GM18907 (cell line): ENCODE measurements at regions not wholly inside any gene's neighbourhood (a gene's known extent, or its start where the extent isn't known, plus 50 kb on each side); places are given as distances from the start of the nearest gene placed in this dataset.
"Not testable (repeated sequence)": the region's sequence is repeated elsewhere in the genome, so short reads cannot be mapped to it uniquely, and the experiment has no call there.

Experiments
- ATAC-seq: cut with Tn5 transposase; IDR thresholded peaks from one replicate; pipeline ENCODE4 v1.9.1; 2021; ENCODE audit warnings: mild to moderate bottlenecking, moderate library complexity; ENCODE audit not compliant: unreplicated experiment

DNA sequence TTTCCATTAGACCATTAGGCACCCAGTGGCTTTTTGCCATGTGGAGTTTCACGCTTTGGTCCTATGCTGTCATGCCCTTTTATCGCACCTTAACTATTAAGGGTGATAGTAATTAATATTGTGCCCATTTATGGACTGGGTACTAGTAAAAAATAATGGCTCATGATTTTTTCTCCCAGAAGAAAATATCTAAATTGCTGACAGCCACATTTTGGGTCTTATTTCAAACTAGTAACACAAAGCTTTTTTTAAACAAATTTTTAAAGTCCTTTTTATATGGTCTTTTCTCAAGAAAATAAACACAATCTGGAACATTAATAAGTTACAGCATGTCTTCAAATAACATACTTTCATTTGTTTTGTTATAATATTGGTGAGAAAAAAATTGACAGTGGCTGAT, 179.7 kb downstream of the ANKRD7 start:
- ATAC-seq = no peak

DNA sequence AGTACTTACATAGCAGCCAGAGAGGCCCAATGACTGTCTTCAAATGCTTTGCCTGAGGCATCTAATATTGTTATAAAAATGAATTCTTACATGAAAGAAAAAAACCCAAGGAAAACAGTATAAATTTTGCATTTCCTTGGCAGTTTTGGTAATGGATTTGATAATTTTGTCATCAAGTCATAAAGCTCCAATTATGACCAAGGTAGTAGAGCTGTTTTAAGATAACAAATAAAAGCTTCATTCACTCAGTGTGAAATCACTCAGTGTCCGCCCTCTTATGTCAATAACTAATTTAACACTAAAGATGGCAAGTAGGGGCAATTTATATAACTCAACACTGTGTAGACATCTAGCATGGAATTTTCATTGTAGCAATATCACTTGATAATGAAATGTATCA, 193.9 kb downstream of the ANKRD7 start:
- ATAC-seq = no peak

- no peak for ATAC-seq
Measured at GRCh38 chr7:118420888-118421287, 196.4 kb downstream of the ANKRD7 start.

- no peak for ATAC-seq
Measured at GRCh38 chr7:118429141-118429540, 204.6 kb downstream of the ANKRD7 start.

- ATAC-seq = no peak
Measured at GRCh38 chr7:118436663-118437062, 212.2 kb downstream of the ANKRD7 start.

GRCh38 chr7:118449030-118449429, 224.5 kb downstream of the ANKRD7 start:
- not testable (repeated sequence) for ATAC-seq

GRCh38 chr7:118449797-118450567, 225.5 kb downstream of the ANKRD7 start:
- ATAC-seq = no peak

DNA sequence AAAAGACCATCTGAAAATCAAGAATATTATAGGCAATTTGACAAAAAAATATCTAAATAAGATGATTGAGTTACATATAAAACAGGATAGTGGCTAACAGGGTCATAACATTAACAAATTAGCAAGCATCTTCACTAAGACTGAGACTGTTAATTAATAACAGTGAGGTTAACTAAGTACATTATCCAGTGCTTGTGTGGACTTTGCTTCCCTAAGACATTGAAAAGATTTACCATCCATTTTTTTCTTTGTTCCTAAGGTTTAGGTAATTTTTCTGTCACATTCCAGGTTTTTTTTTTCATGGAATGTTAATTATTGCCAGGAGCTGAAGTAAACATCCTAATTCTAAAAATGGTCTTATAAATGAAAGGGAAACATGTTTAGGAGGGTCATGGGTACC, 227.6 kb downstream of the ANKRD7 start:
- peak; percentile 60 for ATAC-seq

DNA sequence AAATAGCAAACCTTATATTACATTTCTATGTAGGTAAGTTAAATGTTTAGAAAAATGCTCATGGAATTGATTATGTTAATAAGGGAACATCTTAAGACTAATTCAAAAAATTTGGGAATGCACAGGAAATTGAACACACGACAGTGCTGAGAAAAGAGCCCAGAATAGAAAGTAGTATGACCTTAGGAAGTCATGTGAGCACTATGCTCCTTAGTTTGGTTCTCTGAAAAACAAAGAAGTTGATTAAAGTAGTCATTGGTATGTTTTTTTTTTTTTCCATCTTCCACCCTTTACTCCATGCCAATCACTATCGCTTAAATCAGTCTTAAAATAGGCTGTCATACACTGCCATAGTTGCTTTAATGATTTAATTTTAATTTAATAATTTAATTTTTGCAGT, 242.9 kb downstream of the ANKRD7 start:
- no peak for ATAC-seq

- ATAC-seq = no peak
Measured at GRCh38 chr7:118472581-118472980, 248.1 kb downstream of the ANKRD7 start.

- ATAC-seq = no peak
Measured at GRCh38 chr7:118473271-118473670, 248.8 kb downstream of the ANKRD7 start.

DNA sequence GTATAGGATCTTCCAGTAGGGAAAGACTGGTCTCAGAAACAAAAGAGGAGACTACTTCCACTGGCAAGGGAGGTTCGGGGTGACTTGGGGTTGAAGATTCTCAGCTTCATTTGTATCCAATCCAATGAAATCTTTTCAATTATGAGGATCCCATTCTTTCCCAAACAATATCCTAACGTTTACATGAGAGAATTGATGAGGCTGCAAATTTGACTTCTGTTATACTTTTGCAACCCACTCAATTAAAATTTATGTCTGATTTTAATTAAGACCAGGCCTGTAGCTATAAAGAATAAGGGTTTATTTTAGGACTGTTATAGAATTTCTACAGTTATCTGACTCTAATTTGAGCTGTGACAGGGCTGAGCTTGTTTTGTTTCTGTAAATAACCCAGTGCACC, 251.5 kb downstream of the ANKRD7 start:
- no peak for ATAC-seq

- ATAC-seq = no peak
Measured at GRCh38 chr7:118477036-118477435, 252.5 kb downstream of the ANKRD7 start.

DNA sequence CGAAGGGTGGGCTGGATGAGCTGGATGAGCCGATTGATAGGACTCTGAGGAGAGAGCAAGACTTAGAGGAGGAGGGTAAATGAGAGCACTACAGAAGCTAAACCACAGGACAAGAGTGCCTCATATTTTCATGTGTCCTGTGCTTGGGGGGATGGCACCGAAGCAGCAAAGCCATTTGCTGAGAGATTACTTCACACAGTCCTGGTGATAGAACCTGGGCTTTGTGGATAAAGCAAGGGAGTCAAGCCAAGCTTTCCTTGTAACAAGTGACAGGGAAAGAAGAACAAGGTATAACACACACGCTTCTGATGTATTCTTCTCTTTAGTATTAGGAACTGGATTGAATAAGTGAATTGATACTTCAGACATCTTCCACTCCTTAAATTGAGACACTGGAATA, 253.7 kb downstream of the ANKRD7 start:
- ATAC-seq = no peak

- ATAC-seq = no peak
Measured at GRCh38 chr7:118478931-118479330, 254.4 kb downstream of the ANKRD7 start.

DNA sequence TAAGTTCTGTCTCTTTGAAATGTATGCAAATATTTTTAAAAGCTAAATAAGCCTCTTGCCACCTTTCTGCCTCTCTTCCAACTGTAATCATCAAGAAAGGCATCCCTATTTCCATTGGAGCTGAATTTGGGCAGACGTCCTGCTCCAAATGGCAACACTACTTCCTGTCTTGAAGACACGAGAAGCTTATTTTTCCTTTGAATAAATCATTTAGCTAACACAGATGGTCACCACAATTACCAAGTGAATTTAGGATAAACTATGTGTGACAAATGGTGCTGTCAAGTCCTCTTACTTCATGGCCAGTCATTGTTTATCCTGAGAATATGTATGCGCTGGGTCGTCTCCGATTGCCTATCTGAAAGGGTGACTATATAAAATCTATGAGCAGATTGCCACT, 268.0 kb downstream of the ANKRD7 start:
- no peak for ATAC-seq

GRCh38 chr7:118496138-118496644, 271.7 kb downstream of the ANKRD7 start:
- no peak for ATAC-seq

DNA sequence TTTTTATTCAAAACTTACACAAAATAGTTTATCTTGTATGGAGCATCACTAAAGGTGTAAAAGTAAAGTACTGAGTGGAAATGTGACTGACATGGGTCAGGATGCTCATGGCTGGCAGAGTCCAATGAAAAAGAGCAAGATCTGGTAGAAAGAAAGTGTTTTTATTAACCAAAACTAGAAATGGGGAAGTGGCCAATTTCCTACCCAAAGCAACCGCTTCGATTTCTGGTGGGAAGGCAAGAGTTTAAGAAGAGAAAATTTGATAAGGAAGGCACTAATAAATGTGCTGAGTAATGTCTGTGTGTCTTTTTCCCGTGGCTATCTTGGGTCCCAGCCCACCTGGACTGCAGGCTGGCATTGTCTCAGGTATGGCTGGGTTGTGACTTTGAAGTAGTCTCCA, 277.7 kb downstream of the ANKRD7 start:
- ATAC-seq = no peak

DNA sequence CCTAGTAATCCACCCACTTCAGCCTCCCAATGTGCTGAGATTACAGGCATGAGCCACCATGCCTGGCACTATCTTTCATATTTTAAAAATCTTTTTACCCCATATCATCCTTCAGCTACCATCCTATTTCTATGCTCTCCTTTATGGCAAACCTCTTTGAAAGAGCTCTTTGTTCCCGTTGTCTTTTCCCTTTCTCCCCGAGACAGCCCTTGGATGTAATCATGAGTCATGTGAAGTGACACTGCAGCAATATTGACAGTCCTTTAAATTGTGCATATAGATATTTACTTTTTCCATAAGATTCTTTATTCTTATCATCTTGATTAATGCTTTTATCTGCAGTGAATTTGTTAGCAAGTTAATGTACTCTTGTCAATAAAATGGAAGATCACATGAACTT, 286.6 kb downstream of the ANKRD7 start:
- ATAC-seq = no peak

DNA sequence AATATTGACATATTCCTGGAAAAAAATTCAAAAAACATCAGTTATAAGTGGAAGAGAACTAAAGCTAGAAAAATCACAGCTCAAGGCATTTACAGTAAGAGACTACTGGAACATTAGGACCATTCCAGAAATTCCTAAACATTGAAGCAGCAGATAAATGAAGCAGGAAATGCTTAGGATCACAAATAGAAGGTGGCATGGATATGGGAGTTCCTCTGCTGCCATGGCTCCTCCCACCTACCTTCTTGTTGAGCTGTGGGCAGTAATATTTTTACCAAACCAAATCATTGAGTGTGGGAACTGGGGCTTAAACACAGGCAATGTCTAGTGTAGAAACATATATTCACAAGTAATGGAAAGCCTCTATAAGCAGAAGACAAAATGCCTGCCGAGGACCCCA, 292.8 kb downstream of the ANKRD7 start:
- ATAC-seq = no peak

DNA sequence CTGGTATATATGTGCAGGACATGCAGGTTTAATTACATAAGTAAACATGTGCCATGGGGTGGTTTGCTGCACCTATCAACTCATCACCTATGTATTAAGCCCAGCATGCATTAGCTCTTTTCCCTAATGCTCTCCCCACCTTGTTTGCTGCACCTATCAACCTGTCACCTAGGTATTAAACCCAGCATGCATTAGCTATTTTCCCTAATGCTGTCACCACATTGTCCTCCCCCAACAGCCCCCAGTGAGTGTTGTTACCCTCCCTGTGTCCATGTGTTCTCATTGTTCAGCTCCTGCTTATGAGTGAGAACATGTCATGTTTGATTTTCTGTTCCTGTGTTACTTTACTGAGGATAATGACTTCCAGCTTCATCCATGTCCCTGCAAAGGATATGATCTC, 300.5 kb downstream of the ANKRD7 start:
- no peak for ATAC-seq

DNA sequence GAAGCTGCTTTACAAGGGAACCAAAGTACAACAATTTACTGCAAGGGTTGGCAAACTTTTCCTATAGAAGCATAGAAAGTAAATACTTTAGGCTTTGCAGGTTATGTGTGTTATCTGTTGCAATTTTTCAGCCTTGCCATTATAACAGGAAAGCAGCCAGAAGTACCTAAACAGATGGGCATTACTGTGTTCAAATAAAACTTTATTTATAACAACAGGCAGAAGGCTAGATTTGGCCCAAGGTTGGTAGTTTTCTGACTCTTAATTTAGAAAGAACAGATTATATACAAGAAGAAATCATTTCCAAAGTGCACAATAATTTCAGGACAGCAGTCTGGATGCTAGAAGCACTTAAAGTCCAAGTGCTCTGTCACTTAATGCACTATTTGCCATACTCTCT, 307.1 kb downstream of the ANKRD7 start:
- ATAC-seq = no peak

- no peak for ATAC-seq
Measured at GRCh38 chr7:118559207-118559606, 334.7 kb downstream of the ANKRD7 start.
